Neural cell (in vitro differentiated cells): ENCODE measurements at regions not wholly inside any gene's neighbourhood (a gene's known extent, or its start where the extent isn't known, plus 50 kb on each side); places are given as distances from the start of the nearest gene placed in this dataset.
"Not testable (repeated sequence)": the region's sequence is repeated elsewhere in the genome, so short reads cannot be mapped to it uniquely, and the experiment has no call there.

ENCODE experiments used
- H2AFZ ChIP-seq: fragments of 200-600, 300-800 bp; sonication (generic), shearing (Covaris generic); 2 replicates; pipeline ENCODE4 v1.6.0; 2014; ENCODE audit warnings: low read depth, mild to moderate bottlenecking, antibody characterized with exemption, low read length, moderate library complexity
- H3F3A ChIP-seq: fragments of 200-600 bp; shearing (Covaris generic); 2 replicates; pipeline ENCODE4 v1.6.1; 2016; ENCODE audit warnings: mild to moderate bottlenecking, moderate library complexity, mixed read lengths, antibody characterized with exemption, low read length; ENCODE audit not compliant: insufficient read depth, poor library complexity, severe bottlenecking
- H3K27ac ChIP-seq: fragments of 200-600, 300-800 bp; sonication (generic), shearing (Covaris generic); 2 replicates; pipeline ENCODE4 v1.5.1; 2014; ENCODE audit warnings: mild to moderate bottlenecking, low read length, moderate library complexity
- H3K27me3 ChIP-seq: fragments of 300-800, 200-600 bp; sonication (generic), shearing (Covaris generic); 2 replicates; pipeline ENCODE4 v1.6.0; 2014; ENCODE audit warnings: mild to moderate bottlenecking, low read depth, low read length, moderate library complexity; ENCODE audit not compliant: insufficient read depth
- H3K36me3 ChIP-seq: fragments of 300-800, 200-600 bp; sonication (generic), shearing (Covaris generic); 2 replicates; pipeline ENCODE4 v1.5.1; 2014; ENCODE audit warnings: mild to moderate bottlenecking, antibody characterized with exemption, low read length, moderate library complexity; ENCODE audit not compliant: insufficient read depth
- H3K4me2 ChIP-seq: fragments of 300-800, 200-600 bp; sonication (generic), shearing (Covaris generic); 2 replicates; pipeline ENCODE4 v1.6.0; 2014; ENCODE audit warnings: mild to moderate bottlenecking, low read length
- H3K4me3 ChIP-seq: fragments of 300-800, 200-600 bp; sonication (generic), shearing (Covaris generic); 2 replicates; pipeline ENCODE4 v1.5.1; 2014; ENCODE audit warnings: mild to moderate bottlenecking, low read length, moderate library complexity
- H3K79me2 ChIP-seq: fragments of 200-600 bp; shearing (Covaris generic); replicated peaks from 2 replicates; pipeline ENCODE4 v1.6.0; 2014; ENCODE audit warnings: mild to moderate bottlenecking, low read length, moderate library complexity; ENCODE audit not compliant: insufficient read depth
- H3K9ac ChIP-seq: fragments of 300-800, 200-600 bp; sonication (generic), shearing (Covaris generic); 2 replicates; pipeline ENCODE4 v1.6.1; 2016; ENCODE audit warnings: mild to moderate bottlenecking, low read length, mixed read lengths
- H3K9me2 ChIP-seq: fragments of 200-600 bp; shearing (Covaris generic); 2 replicates; pipeline ENCODE4 v1.6.1; 2016; ENCODE audit warnings: mild to moderate bottlenecking, low read length, mixed read lengths; ENCODE audit not compliant: insufficient read depth
- H3K9me3 ChIP-seq: fragments of 200-600, 300-800 bp; sonication (generic), shearing (Covaris generic); 2 replicates; pipeline ENCODE4 v1.6.1; 2016; ENCODE audit warnings: mild to moderate bottlenecking, mixed run types, low read length, moderate library complexity, mixed read lengths
- H4K20me1 ChIP-seq: fragments of 200-600 bp; shearing (Covaris generic); 2 replicates; pipeline ENCODE4 v1.6.1; 2016; ENCODE audit warnings: mild to moderate bottlenecking, mixed run types; ENCODE audit not compliant: insufficient read depth
- EP300 ChIP-seq: fragments of 450-650 bp; conservative IDR thresholded peaks from 2 replicates; pipeline ENCODE4 v1.6.1; 2014; ENCODE audit warnings: antibody characterized with exemption, mild to moderate bottlenecking, moderate library complexity; ENCODE audit not compliant: poor library complexity, severe bottlenecking
- EZH2 ChIP-seq: fragments of 200-600, 300-800 bp; shearing (Covaris generic), sonication (generic); IDR thresholded peaks from 2 replicates; pipeline ENCODE4 v1.6.1; 2014; ENCODE audit warnings: antibody characterized with exemption, low read length, borderline replicate concordance, mild to moderate bottlenecking; ENCODE audit not compliant: insufficient read depth, poor library complexity, severe bottlenecking
- MXI1 ChIP-seq: fragments of 450-650 bp; conservative IDR thresholded peaks from 2 replicates; pipeline ENCODE4 v1.6.1; 2014; ENCODE audit warnings: antibody characterized with exemption, mild to moderate bottlenecking; ENCODE audit not compliant: poor library complexity, severe bottlenecking
- POLR2AphosphoS5 ChIP-seq: IDR thresholded peaks from 2 replicates; pipeline ENCODE4 v1.6.1; 2012
- RAD21 ChIP-seq: fragments of 450-650 bp; conservative IDR thresholded peaks from 2 replicates; pipeline ENCODE4 v1.6.1; 2014; ENCODE audit warnings: antibody characterized with exemption, mild to moderate bottlenecking, moderate library complexity
- SMC3 ChIP-seq: fragments of 450-650 bp; conservative IDR thresholded peaks from 2 replicates; pipeline ENCODE4 v1.6.1; 2014; ENCODE audit warnings: antibody characterized with exemption, mild to moderate bottlenecking, moderate library complexity; ENCODE audit not compliant: poor library complexity
- TAF1 ChIP-seq: IDR thresholded peaks from 2 replicates; pipeline ENCODE4 v1.6.1; 2012; ENCODE audit warnings: low read depth
- TF ChIP-seq, protein P1 (sequence below): IDR thresholded peaks from 2 replicates; pipeline ENCODE4 v1.6.1; 2012; ENCODE audit warnings: borderline replicate concordance
- TF ChIP-seq, protein P2 (sequence below): fragments of 450-650 bp; IDR thresholded peaks from 2 replicates; pipeline ENCODE4 v1.5.1; 2014; ENCODE audit warnings: antibody characterized with exemption, mild to moderate bottlenecking, moderate library complexity; ENCODE audit not compliant: poor library complexity, severe bottlenecking

DNA sequence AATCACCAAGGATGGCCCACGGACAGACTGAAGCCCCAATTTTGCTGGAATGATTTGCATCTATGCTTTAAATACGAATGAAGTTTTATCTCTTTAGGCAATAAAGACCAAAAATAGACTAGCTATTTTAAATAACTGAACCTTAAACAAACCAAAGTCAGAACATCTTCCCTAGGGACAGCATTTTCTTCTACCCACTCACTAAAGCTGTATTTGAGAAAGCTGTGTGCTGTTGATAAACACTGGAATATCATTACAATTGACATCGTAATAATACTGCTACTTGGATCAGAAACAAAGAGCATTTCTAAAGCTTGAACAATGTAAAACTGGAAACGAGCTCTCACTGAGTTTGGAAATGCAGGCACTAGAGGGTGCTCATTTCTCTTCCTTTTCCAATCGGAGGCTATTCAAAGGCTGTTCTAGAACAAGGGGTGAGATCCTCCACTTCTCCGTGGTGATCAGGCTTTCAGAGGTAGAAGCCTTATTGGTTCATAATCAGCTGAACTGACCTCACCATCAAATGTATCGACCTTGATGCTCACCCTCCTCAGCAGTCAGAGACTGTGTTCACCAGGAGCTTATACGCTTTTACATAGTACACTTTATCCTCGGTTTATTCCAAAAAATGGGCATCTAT, 225.3 kb upstream of the PRSS1 start:
- H3K4me2 ChIP-seq, result no peak overlapping the region
- no peak overlapping the region for H3K4me3 ChIP-seq
- H3K9me3 ChIP-seq, result no peaks in the 10 kb centered on the region
- H3K27me3 ChIP-seq, result no peaks in the 10 kb centered on the region
- no peak overlapping the region for H3K9ac ChIP-seq
- no peak overlapping the region for H3K27ac ChIP-seq
- no peaks in the 10 kb centered on the region for H3F3A ChIP-seq
- no peak overlapping the region for H2AFZ ChIP-seq
- H4K20me1 ChIP-seq, result no peaks in the 10 kb centered on the region
- no peaks in the 10 kb centered on the region for H3K36me3 ChIP-seq
- TF ChIP-seq EP300 (no peak), TAF1 (no peak), SMC3 (no peak), EZH2 (no peak), POLR2AphosphoS5 (no peak), MXI1 (no peak), RAD21 (no peak)
- TF ChIP-seq, protein P1, sequence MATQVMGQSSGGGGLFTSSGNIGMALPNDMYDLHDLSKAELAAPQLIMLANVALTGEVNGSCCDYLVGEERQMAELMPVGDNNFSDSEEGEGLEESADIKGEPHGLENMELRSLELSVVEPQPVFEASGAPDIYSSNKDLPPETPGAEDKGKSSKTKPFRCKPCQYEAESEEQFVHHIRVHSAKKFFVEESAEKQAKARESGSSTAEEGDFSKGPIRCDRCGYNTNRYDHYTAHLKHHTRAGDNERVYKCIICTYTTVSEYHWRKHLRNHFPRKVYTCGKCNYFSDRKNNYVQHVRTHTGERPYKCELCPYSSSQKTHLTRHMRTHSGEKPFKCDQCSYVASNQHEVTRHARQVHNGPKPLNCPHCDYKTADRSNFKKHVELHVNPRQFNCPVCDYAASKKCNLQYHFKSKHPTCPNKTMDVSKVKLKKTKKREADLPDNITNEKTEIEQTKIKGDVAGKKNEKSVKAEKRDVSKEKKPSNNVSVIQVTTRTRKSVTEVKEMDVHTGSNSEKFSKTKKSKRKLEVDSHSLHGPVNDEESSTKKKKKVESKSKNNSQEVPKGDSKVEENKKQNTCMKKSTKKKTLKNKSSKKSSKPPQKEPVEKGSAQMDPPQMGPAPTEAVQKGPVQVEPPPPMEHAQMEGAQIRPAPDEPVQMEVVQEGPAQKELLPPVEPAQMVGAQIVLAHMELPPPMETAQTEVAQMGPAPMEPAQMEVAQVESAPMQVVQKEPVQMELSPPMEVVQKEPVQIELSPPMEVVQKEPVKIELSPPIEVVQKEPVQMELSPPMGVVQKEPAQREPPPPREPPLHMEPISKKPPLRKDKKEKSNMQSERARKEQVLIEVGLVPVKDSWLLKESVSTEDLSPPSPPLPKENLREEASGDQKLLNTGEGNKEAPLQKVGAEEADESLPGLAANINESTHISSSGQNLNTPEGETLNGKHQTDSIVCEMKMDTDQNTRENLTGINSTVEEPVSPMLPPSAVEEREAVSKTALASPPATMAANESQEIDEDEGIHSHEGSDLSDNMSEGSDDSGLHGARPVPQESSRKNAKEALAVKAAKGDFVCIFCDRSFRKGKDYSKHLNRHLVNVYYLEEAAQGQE, result no peak
- TF ChIP-seq, protein P2, sequence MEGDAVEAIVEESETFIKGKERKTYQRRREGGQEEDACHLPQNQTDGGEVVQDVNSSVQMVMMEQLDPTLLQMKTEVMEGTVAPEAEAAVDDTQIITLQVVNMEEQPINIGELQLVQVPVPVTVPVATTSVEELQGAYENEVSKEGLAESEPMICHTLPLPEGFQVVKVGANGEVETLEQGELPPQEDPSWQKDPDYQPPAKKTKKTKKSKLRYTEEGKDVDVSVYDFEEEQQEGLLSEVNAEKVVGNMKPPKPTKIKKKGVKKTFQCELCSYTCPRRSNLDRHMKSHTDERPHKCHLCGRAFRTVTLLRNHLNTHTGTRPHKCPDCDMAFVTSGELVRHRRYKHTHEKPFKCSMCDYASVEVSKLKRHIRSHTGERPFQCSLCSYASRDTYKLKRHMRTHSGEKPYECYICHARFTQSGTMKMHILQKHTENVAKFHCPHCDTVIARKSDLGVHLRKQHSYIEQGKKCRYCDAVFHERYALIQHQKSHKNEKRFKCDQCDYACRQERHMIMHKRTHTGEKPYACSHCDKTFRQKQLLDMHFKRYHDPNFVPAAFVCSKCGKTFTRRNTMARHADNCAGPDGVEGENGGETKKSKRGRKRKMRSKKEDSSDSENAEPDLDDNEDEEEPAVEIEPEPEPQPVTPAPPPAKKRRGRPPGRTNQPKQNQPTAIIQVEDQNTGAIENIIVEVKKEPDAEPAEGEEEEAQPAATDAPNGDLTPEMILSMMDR, result no peak
- no peaks in the 10 kb centered on the region for H3K9me2 ChIP-seq
- H3K79me2 ChIP-seq, result no peaks in the 10 kb centered on the region

DNA sequence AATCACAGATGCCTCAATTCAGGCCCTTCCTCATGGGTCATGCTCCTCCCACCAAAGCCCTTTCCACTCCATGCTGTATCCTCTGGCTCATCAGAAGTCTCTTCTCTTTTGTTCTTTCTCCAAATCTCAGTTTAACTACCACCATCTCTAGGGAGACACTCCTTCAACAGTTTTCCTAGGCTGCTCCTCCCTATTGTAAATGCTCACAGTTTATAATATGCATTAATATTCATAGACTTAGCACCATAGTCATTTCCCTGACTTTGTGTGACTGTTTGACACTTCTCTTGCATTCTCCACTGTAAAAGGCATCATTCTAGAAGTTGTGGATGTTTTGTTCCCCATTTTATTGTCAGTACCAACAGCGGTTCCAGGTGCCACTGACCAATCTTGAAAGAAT, 226.5 kb upstream of the PRSS1 start:
- Histone ChIP-seq H3K4me3 (no peak overlapping the region), H2AFZ (no peak overlapping the region), H4K20me1 (no peaks in the 10 kb centered on the region), H3K9me2 (no peaks in the 10 kb centered on the region), H3K27ac (no peak overlapping the region), H3K27me3 (no peaks in the 10 kb centered on the region), H3K79me2 (no peaks in the 10 kb centered on the region), H3K36me3 (no peaks in the 10 kb centered on the region), H3F3A (no peaks in the 10 kb centered on the region), H3K9me3 (no peaks in the 10 kb centered on the region), H3K9ac (no peak overlapping the region), H3K4me2 (no peak overlapping the region)
- TF ChIP-seq, protein P1, result no peak
- TF ChIP-seq TAF1 (no peak), SMC3 (no peak), EP300 (no peak), MXI1 (no peak), RAD21 (no peak), POLR2AphosphoS5 (no peak), EZH2 (no peak)
- TF ChIP-seq, protein P2, result no peak

GRCh38 chr7:142520885-142521284, 228.4 kb upstream of the PRSS1 start:
- H2AFZ ChIP-seq, H3K4me3 ChIP-seq: not testable (repeated sequence)

More at GRCh38 chr7:142520885-142521284, 228.4 kb upstream of the PRSS1 start:
- not testable (repeated sequence) for H3K27me3 ChIP-seq, H4K20me1 ChIP-seq, H3F3A ChIP-seq, H3K9ac ChIP-seq, H3K9me3 ChIP-seq, H3K4me2 ChIP-seq, H3K27ac ChIP-seq, H3K36me3 ChIP-seq, H3K9me2 ChIP-seq, H3K79me2 ChIP-seq
